ENCODE measurements at regions not wholly inside any gene's neighbourhood (a gene's known extent, or its start where the extent isn't known, plus 50 kb on each side); places are given as distances from the start of the nearest gene placed in this dataset.
"Not testable (repeated sequence)": the region's sequence is repeated elsewhere in the genome, so short reads cannot be mapped to it uniquely, and the experiment has no call there.

DNA sequence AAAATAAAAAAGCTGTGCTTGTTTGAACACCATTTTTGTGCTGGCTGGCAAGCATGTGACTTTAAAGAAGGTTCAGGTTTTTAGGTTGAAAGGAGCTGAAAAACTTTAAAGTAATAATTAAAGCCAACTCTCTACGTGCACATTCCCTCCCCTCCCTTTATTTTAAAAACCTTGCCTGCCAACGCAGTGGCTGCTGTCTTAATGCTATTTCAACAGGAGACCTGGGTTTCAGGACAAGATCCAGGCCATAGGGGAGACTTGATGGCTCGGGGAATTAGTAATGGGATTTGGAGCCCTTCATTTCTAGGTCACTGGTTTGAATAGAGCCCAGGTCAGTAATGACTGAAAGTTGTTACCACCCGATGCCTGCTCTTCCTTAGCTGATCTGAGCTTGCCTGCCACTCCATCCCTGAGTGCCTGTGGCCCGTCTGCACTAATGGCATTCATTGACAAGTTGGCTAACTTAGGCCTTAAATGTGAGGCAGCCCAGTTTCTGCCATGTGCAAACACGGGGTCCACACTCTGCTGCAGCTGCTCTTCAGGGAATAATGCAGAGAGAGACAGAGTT, 1233.2 kb upstream of the ZEB2 start:
- no peak for DNase-seq

DNA sequence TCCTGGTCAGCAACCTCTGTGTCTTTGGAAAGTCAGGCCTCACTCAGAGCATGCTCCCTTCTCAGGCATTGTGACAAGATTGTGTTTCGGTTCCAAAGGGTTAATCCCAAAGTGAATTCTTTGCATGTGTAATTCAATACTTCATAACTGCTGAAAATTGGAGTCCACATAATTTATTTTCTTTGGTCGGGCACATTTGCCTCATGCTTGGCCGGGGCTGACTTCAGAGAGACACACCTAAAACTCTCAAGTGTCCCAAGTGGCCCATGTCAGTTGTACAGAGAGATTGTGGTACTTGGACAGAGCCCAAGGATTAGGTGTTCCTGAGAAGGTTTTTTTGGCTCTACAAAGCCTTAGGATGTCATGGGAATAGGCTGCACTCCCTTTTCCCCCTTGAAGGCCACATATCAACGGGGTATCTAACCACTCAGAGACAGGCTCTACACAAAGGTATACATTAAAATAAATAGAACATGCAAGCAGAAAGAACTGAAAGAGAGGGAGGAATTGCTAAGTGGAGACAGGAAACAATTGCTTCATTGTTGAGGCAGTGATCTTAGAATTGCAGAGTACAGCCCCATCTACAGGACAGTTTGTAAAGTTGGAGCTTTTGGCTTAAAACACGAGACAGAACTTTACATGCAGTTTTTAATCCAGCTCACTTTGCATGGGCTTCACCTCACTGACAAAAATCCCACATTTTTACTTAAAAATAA, 1232.3 kb upstream of the ZEB2 start:
- peak; percentile 66 for DNase-seq

DNA sequence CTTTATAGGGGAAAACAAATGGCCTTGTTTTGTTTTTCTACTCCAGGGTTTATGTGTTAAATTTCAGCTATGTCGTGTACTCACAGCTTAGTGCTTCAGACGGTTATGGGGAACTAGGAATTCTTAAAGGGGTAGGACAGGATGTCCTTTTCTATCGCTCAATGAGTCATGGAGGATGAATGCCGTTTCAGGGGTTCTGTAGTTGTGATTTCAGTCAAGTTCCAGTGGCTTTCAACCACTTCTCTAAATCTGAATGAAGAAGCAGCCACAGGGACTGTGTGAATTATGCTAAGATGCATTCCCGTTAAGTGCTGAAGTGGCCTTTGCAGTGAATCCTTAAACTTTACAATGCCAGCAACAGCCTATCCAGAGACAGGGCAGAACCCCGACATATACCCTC, 1231.7 kb upstream of the ZEB2 start:
- DNase-seq = no peak

DNA sequence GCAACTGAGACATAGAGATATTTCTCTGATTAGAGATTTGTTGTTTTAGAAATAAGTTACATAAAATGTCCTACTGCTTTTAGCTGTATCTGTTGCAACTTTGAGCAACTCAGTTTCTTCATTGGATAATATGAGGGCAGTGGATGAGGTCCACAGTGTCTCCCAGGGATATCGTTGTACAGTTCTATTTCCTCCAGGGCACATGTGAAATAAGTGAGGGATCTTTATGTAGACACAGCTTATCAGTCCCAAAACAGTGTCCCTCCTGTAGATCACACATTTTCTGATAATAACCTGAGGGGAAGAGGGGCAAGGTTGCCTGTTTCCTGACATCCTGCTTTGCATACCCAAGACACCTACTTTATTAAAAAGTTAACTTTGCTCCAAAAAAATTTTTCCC, 1231.2 kb upstream of the ZEB2 start:
- no peak for DNase-seq

DNA sequence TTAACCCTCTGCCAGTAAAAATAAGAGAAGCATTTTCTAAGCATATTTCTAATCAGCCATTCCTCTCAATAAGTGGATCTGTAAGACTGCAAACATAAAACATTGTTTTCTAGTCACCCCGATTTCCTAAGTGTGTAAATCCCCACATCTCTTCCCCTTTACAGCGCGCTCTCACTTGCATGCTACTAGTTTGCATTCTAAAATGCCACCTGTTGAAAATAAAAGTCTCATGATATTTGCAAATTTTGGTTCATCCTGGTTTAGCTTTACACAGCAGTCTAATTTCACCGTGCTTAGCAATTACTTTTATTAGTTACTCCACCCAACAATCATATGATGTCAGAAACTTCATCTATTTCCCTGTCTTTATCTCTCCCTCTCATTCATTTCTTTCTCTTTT, 1230.7 kb upstream of the ZEB2 start:
- no peak for DNase-seq

DNA sequence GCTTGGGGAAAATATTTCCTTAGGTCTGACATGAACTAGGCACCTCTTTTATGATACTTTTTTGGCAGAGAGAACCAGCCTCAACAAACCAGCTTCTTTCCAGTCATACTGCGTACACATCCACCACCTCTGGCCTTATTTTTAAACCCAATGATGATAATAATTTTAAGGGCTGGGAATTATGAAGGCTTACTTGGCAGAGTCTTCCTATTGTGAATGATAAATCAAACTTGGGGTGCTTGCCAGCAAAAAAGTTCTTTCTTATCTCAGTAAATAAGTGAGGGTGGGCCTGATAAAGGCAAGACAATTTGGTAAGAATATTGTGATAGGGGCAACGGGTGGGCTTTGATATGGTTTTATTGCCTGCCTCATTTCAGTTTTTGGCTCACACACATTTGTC, 1230.2 kb upstream of the ZEB2 start:
- DNase-seq = no peak

DNA sequence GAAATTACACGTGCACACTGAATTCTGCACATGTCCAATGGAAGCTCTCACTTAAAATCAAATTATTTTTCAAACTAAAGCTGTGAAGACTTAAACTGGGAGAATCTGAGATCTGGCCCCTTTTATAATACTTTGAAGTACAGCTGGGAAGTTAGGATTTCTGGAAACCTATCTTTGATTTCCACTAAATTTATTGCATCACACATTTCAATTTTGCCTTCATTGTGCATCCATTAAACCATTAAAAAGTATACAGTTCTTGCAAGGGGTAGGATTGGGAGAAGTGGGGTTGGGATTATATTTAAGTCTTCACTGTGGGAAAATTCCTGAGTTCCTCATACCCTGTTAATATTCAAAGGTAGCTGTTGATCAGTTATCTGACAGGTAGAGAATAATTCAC, 1229.6 kb upstream of the ZEB2 start:
- no peak for DNase-seq

DNA sequence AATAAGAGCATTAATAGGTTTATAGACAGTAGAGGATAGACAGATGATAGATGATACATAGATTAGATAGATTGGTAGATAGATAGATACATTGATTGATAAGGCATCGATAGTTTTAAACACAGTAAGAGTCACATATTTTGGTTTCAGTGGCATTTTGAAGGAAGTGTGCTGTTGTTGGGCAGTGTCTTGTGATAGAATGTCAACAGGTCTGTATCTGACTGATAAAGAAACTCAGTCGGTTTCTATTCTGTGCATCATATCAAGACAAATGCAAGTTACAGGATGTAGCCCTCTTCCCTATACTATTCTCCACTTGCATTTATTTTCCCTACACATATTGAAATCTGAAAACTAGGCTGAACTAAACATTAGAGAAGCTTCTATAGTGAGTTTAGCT, 1229.0 kb upstream of the ZEB2 start:
- DNase-seq = no peak

DNA sequence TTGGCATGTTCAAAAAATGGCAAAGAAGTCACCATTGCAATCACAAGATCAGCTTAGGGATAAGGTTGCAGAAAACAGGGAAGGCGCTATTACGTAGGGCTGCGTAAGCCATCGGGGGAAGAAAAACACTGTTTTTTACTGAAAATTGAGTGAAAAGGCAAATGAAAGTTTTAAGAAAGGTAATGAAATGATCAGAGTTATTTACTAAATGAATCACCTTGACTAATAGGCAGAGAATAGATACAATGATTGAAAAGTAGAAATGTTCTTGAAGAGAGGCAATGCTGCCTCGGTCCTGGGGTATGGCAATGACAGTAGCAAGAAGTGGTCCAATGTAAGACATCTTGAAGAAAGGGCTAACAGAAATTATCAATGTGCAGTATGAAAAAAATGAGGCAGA, 1227.8 kb upstream of the ZEB2 start:
- DNase-seq = no peak

DNA sequence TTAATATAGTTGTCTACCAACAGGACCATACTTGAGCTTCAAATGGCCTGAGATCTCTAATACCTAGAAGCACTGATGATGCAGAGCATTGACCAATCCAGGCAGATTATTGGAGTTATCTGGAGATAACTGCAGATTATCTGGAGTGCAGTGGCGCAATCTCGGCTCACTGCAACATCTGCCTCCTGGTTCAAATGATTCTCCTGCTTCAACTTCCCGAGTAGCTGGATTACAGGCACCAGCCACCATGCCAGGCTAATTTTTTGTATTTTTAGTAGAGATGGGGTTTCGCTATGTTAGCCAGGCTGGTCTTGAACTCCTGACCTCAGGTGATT, 1225.4 kb upstream of the ZEB2 start:
- DNase-seq = not testable (repeated sequence)

DNA sequence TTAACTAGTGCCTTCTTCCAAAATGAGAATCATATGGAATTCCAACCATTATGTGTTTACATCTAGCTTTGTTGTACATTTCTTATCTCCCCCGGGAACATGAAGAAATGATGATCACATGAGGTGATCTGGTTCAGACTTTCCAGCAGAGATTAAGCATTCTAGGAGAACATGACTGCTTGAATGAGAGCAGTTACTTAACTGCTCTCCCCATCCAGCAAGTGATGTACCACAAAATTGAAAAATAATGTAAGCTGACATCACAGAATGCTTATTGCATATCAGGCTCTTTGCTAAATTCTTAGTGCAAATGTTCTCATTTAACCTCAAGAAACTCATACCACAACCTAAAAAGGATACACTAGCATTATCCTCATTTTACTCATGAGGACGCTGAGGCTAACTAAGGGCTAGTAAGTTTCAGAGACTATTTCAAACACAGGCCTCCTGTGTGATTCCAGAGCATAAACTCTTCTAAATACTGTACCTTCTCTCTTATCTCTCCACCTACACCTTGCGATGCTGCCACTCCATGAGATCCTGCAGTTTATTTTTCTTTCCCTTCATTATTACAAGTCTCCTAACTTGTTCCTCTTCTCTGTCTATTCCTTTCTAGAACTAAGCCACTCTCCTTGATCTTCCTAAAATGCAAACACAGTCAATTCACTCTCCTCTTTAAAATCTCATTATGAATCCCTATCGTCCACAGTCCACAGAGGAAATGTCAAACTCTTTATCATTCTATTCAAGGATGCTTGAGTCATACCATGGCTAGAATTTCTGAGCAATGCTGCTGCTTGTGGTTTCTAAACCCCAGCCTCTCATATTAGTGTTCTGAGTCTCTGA, 1224.8 kb upstream of the ZEB2 start:
- no peak for DNase-seq

DNA sequence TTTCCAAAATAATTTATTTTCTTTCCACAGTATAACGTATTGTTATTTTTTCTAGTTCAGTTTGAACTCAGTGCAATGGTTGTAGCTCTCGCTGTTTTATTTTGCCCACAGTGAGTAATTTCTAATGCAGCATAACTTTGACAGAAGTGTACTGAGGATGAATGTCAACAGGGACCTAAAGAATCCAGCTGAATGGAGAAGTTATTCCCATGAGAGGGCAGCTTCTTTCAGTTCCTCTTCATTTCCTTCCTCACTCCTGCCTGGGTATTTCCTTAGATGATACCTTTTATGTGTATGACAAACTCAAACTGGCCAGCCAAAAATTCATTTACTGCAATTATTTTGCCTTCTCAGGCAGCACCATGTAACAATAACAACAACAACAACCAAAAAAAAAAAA, 1223.1 kb upstream of the ZEB2 start:
- DNase-seq = no peak

DNA sequence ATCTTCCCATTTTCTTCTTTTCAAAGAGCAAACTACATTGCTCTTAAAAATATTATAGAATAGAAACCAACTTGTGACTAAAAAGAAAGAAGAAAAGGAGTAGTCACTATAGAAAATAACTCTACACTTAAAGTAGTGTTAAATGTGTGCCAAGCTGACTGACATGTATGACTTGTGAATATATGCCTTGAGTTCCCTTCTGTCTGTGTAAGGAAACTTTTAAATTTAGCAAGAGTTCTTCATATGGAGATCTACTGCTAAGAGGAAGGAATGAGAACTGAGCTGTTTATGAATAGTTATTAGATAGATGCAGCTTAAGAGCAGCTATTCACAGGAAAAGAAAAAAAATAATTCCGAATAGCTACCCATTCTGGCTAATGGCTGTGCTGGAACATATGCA, 1221.7 kb upstream of the ZEB2 start:
- DNase-seq = no peak

DNA sequence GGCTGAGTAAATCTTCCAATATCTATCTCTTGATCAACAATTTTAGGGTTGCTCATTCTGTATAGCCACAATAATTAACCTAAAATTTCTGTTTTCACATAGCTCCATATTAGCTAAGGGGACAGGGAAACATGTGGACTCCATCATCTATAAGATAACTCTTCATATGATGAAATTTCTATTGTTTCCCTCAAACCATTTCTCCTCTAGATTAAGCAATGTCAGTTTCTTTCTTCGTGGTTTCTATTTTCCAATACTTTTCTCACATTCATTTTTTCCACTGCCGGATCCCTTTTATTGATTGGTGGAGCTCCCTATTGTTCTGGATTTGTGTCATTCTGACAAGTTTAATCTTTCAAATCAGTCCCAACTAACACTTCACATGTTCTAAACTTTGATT, 1221.3 kb upstream of the ZEB2 start:
- no peak for DNase-seq

DNA sequence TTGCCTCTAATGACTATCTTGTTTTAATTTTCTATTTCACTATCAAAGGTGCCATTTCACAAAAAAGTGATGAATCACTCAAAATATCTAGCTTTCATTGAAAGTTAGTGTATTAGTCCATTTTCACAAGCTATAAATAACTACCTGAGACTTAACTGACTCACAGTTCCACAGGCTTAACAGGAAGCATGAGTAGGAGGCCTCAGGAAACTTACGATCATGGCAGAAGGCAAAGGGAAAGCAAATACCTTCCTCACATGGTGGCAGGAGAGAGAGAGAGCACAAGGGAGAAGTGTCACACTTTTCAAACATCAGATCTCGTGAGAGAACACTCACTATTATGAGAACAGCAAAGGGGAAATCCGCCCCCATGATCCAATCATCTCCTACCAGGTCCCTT, 1220.4 kb upstream of the ZEB2 start:
- DNase-seq = no peak

DNA sequence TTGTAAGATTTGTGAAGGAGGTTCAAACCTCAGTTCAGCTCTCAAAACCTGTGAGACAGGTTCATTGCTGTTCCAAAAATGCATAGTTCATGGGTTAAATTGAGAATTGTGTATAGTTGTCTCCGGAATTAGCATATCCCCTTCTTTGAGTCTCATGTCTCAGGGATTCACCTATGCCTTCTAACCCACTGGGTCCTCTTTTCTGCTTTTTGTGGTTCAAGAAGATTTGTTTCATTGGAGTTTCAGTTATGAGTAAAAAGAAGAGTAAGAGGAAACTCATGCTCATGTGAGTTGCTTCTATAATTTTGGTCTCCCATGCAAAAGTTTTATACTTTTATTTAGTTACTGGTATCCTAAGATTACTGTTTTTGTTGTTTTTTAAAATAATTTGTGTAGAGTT, 1219.8 kb upstream of the ZEB2 start:
- no peak for DNase-seq

DNA sequence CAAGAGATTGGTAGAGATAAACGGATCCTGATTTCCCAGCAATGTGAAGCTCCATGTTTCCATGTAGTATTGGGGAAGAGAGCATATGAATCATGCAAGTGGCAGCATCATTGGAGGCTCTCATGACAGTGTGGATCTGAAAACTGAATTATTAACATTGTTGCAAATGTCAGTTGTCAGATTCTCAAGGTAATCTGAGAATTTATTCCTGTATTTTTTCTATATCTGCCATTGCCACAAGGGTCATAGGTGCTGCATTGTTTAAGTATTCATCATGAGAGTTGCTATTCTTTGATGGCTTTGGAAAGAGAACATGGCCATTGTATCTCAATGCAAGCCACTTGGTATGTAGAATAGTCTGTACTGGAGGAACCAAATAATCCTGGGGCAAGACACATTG, 1217.0 kb upstream of the ZEB2 start:
- no peak for DNase-seq

DNA sequence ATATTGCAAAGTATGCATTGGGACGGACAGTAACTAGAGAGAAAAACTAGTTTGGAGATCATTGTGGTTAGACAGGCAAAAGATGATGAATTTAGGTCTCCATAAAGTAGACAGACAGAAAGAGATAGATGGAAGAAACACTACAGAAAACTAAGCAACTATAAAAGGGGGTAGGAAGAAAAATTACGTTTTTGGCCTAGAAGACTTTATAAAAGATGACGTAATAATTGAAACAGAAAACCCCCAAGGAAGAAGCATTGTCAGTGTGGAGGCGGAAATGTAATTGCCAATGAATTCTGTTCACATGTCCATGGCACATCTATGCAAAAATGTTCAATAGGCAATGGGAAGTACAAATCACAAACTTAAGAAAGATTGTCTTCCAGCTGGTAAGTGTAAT, 1211.5 kb upstream of the ZEB2 start:
- DNase-seq = no peak

DNA sequence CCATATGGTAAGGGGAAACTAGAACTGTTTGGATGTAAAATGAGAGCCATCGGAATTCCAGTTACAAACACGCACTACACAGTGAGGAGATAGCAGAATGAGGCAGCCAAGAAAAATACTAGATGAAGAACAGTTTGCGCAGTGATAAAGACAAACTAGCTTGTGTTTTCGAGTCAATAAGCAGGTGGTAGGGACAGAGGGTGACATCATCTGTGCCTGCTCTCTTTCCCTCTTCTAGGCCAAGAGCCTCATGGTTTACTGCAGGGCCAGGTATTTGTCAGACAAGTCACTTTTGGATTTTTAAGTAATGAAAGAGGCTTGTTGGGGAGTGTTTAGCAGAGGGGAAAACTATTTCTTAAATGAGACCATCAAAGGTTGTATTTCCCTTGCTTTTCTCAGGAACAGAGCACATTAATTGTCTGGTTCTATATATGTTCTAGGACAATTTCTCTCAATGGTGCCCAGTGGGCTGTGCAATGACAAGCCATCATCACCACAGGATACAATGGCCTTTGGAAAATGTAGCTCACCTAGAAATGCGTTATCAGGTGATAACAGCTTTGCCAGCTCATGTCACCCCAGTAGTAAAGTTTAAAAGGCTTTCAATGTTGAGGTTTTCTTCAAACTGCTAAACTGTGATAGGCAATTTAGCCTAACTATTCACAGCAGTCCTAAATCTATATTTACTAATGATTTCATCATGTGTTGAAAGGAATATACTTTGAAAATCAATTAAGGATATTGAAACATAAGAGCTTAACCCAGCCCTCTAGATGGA, 1210.3 kb upstream of the ZEB2 start:
- no peak for DNase-seq

DNA sequence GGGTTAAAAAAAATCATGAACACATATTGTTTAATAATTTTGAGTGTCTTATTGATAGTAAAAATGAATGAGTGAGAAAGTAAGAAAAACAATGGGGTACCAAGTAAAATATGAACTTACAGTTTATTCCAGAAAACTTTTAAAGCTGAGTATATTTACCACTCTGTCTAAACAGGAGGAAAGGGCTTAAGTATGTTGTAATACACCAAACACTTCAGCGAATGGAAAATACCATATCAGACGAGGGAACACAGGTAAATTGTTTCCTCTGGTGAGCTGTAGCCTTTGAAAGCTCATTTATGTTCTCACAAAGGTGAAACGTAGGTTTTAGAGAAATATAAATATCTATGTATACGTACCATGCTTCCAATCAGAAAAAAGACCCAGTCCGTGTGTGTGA, 1209.6 kb upstream of the ZEB2 start:
- DNase-seq = no peak

DNA sequence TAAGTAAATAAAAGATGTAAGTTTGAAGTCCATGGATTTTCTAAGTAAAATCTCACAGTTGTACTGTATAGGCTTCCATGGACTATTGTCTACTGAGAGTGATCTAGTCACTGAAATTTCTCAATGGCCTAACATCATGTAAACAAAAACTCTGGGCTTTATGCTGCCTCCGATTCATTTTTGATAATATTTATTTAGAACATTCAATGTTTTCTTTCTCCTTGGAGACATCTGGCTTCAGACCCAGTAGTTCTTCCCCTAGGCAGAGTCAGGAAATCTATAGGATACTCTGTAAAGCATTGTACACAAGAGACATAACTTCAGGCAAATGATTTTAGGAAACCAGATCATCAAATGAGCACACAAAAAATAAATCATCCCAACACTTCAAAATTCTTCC, 1208.6 kb upstream of the ZEB2 start:
- no peak for DNase-seq

DNA sequence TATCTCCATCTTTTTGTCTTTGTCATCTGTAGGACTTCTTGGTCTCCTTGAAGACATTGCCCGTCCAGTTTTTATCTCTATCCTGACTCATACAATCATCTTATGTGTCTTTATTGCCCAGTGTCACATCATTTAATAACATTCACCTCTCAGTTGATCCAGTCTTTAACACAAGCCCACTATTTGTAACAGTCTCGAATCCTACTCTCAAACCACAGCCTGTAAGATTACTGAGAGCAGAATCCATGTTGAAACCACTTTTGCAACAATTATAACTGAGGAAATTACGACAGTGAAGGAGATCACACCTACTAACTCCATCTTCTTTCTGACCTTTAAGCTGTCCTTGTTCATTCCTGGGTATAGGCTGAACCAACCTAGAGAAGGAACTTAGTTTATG, 1206.0 kb upstream of the ZEB2 start:
- no peak for DNase-seq

DNA sequence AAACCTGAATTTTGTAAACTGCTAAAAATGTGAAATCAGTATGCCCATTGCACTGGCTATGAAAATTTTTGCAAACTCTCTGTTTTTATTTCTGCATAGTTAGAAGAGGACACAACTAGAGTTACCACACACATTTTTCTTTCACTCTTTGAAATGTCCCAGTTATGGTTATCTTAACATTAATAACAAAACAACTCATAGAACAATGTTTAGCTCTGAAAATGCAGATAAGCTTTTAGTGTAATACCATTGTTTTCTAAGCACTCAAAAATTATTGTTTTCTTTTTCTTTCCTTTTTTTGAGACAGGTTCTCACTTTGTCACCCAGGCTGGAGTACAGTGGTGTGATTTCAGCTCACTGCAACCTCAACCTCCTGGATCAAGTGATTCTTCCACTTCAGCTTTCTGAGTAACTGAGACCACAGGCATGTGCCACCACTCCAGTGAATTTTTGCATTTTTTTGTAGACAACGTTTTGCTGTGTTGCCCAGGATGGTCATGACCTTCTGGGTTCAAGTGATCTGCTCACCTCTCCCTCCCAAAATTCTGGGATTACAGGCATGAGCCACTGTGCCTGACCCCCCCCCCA, 1204.5 kb upstream of the ZEB2 start:
- no peak for DNase-seq
